Endothelial cell of umbilical vein (primary cell): ENCODE measurements at regions not wholly inside any gene's neighbourhood (a gene's known extent, or its start where the extent isn't known, plus 50 kb on each side); places are given as distances from the start of the nearest gene placed in this dataset.

Experiments used
- MYC ChIP-seq: IDR thresholded peaks from one replicate; pipeline ENCODE4 v1.6.1; 2011; ENCODE audit warnings: mild to moderate bottlenecking, low read depth, low read length
- POLR2AphosphoS5 ChIP-seq: IDR thresholded peaks from 2 replicates; pipeline ENCODE4 v1.6.1; 2012; ENCODE audit warnings: low read depth, mild to moderate bottlenecking, control low read depth, low read length, moderate library complexity; ENCODE audit not compliant: insufficient read depth

DNA sequence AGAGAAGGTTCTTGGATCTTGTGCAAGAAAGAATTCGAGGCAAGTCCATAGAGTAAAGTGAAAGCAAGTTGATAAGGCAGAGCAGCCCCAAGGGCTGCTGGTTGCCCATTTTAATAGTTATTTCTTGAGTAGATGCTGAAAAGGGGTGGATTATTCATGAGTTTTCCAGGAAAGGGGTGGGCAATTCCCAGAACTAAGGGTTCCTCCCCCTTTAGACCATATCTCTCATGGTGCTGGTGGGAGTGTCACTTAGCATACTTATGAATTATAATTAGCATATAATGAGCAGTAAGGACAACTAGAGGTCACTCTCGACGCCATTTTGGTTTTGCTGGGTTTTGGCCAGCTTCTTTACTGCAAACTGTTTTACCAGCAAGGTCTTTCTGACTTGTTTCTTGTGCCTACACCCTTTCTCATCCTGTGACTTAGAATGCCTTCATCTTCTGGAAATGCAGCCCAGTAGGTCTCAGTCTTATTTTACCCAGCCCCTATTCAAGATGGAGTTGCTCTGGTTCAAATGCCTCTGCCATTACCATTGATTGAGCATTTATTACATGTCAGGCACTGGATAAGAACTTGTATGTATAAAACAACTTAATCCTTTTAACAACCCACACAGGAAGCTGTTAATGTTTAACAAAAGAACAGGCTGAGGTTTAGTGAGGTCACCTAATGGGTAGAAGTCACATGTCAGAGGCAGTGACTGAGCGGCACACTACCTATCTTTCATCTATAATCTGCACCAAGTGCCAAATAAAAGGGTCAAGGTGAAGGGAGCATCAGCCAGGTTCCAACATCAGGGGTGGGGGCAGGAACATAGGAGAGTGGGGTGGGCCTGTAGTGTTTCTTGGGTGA is 250.9 kb downstream of the ICOS start:
- TF ChIP-seq MYC (no peak), POLR2AphosphoS5 (no peak)
